ENCODE measurements at regions not wholly inside any gene's neighbourhood (a gene's known extent, or its start where the extent isn't known, plus 50 kb on each side); places are given as distances from the start of the nearest gene placed in this dataset.

DNA sequence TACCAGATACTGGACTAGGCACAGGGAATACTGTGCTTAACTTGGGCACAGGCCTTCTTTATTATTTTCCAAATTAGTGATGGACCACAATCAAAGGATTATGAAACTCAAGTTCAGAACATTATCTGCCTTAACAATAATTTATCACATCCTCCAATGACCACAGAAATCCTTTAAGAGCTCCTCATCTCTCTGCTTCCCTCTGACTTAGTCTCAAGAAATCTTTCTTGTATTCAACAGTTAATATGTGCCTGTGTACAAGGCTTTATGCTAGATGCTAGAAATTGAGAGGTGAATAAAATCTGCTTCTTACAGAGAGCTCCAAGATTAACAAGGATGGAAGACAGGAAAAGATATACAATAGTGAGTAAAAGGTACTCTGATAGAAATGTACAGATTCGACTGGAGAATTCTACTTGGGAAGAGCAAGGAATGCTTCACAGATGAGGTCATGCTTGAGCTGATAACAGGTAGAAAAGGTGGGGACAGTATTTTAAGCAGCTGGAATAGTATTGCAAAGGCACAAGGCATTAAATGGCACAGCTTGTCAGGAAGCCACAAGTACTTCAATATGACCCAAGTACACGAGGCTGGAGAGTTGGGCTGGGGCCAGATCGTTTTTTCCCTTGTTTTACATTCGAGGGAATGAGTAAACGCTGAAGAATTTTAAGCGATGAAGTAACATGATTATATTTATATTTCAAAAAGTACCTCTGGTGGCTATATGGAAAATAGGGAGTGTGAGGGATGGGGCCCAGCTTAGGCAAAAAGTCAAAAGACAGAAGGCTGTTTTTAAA is 55.1 kb upstream of the ARID2 start:
- DNase-seq: no peak

DNA sequence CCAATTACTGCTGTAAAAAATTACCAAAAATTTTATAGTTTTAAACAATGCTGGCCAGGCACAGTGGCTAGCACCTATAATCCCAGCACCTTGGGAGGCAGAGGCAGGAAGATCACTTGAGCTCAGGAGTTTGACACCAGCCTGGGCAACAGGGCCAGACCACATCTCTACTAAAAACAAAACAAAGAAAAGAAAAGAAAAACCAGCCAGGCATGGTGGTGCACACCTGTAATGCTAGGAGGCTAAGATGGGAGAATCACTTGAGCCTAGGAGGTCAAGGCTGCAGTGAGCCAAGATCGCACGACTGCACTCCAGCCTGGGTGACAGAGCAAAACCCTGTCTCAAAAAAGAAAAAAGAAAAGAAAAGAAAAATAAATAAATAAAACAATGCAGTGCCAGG is 54.0 kb upstream of the ARID2 start:
- no peak for DNase-seq

Measured in T-helper 2 cell (primary cell).